Glutamatergic neuron (in vitro differentiated cells): ENCODE measurements at regions not wholly inside any gene's neighbourhood (a gene's known extent, or its start where the extent isn't known, plus 50 kb on each side); places are given as distances from the start of the nearest gene placed in this dataset.

Experiments used
- DNase-seq: peaks from one replicate; pipeline ENCODE4 v3.0.0; 2022
- H3K27ac Mint-ChIP-seq: one replicate; pipeline ENCODE4 v1.8.0; 2020; ENCODE audit warnings: mild to moderate bottlenecking, mixed read lengths, inconsistent platforms; ENCODE audit not compliant: unreplicated experiment
- H3K27me3 Mint-ChIP-seq: one replicate; pipeline ENCODE4 v1.8.0; 2020; ENCODE audit warnings: mild to moderate bottlenecking, moderate library complexity, mixed read lengths, inconsistent platforms; ENCODE audit not compliant: unreplicated experiment
- H3K36me3 Mint-ChIP-seq: one replicate; pipeline ENCODE4 v1.8.0; 2020; ENCODE audit warnings: mild to moderate bottlenecking, mixed read lengths, inconsistent platforms; ENCODE audit not compliant: unreplicated experiment
- H3K4me1 Mint-ChIP-seq: one replicate; pipeline ENCODE4 v1.8.0; 2020; ENCODE audit warnings: mild to moderate bottlenecking, low read depth, mixed read lengths, inconsistent platforms; ENCODE audit not compliant: unreplicated experiment
- H3K4me3 Mint-ChIP-seq: one replicate; pipeline ENCODE4 v1.8.0; 2020; ENCODE audit warnings: mild to moderate bottlenecking, mixed read lengths, inconsistent platforms; ENCODE audit not compliant: unreplicated experiment
- H3K9me3 Mint-ChIP-seq: one replicate; pipeline ENCODE4 v1.8.0; 2020; ENCODE audit warnings: mild to moderate bottlenecking, moderate library complexity, mixed read lengths, inconsistent platforms; ENCODE audit not compliant: unreplicated experiment
- TF ChIP-seq, protein P1 (sequence below): fragments of 200-600 bp; sonication (generic); IDR thresholded peaks from one replicate; pipeline ENCODE4 v1.5.0; 2021; ENCODE audit not compliant: partially characterized antibody, unreplicated experiment

- Mint-ChIP-seq H3K9me3 (peaks cover 5% of the 10 kb centered on the region), H3K27ac (no peak overlapping the region), H3K4me1 (no peaks in the 10 kb centered on the region), H3K4me3 (no peak overlapping the region), H3K27me3 (no peaks in the 10 kb centered on the region), H3K36me3 (no peaks in the 10 kb centered on the region)
- peak; percentile 43 for DNase-seq
- TF ChIP-seq, protein P1, sequence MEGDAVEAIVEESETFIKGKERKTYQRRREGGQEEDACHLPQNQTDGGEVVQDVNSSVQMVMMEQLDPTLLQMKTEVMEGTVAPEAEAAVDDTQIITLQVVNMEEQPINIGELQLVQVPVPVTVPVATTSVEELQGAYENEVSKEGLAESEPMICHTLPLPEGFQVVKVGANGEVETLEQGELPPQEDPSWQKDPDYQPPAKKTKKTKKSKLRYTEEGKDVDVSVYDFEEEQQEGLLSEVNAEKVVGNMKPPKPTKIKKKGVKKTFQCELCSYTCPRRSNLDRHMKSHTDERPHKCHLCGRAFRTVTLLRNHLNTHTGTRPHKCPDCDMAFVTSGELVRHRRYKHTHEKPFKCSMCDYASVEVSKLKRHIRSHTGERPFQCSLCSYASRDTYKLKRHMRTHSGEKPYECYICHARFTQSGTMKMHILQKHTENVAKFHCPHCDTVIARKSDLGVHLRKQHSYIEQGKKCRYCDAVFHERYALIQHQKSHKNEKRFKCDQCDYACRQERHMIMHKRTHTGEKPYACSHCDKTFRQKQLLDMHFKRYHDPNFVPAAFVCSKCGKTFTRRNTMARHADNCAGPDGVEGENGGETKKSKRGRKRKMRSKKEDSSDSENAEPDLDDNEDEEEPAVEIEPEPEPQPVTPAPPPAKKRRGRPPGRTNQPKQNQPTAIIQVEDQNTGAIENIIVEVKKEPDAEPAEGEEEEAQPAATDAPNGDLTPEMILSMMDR, result no peak
These were observed 69.1 kb upstream of the CACNA2D3 start for GRCh38 chr3:54053211-54053610.

- H3K36me3 Mint-ChIP-seq, result no peaks in the 10 kb centered on the region
- TF ChIP-seq, protein P1, result no peak
- no peaks in the 10 kb centered on the region for H3K4me1 Mint-ChIP-seq
These were observed 74.8 kb upstream of the CACNA2D3 start for GRCh38 chr3:54047568-54047967.

GRCh38 chr3:54046641-54047214 is 75.6 kb upstream of the CACNA2D3 start:
- DNase-seq, result no peak
- TF ChIP-seq, protein P1, result no peak
- Mint-ChIP-seq H3K4me3 (no peak overlapping the region), H3K36me3 (no peaks in the 10 kb centered on the region), H3K27me3 (no peaks in the 10 kb centered on the region), H3K9me3 (no peaks in the 10 kb centered on the region), H3K27ac (no peak overlapping the region), H3K4me1 (no peaks in the 10 kb centered on the region)

More at GRCh38 chr3:54047568-54047967, 74.8 kb upstream of the CACNA2D3 start:
- Mint-ChIP-seq H3K27me3 (no peaks in the 10 kb centered on the region), H3K27ac (no peak overlapping the region), H3K4me3 (no peak overlapping the region), H3K9me3 (no peaks in the 10 kb centered on the region)
- DNase-seq, result no peak

- H3K4me3 Mint-ChIP-seq, result no peak overlapping the region
- no peak for DNase-seq
- H3K27me3 Mint-ChIP-seq, result no peaks in the 10 kb centered on the region
- TF ChIP-seq, protein P1, result no peak
- H3K9me3 Mint-ChIP-seq, result no peaks in the 10 kb centered on the region
- H3K36me3 Mint-ChIP-seq, result no peaks in the 10 kb centered on the region
- no peaks in the 10 kb centered on the region for H3K4me1 Mint-ChIP-seq
- no peak overlapping the region for H3K27ac Mint-ChIP-seq
These were observed 77.1 kb upstream of the CACNA2D3 start for GRCh38 chr3:54045061-54045815.

- no peak overlapping the region for H3K4me3 Mint-ChIP-seq
- DNase-seq, result no peak
These were observed 80.0 kb upstream of the CACNA2D3 start for GRCh38 chr3:54042259-54042823.

More at GRCh38 chr3:54042259-54042823, 80.0 kb upstream of the CACNA2D3 start:
- no peaks in the 10 kb centered on the region for H3K27me3 Mint-ChIP-seq
- H3K27ac Mint-ChIP-seq, result no peak overlapping the region
- no peaks in the 10 kb centered on the region for H3K4me1 Mint-ChIP-seq
- H3K9me3 Mint-ChIP-seq, result no peaks in the 10 kb centered on the region
- TF ChIP-seq, protein P1, result no peak
- no peaks in the 10 kb centered on the region for H3K36me3 Mint-ChIP-seq
